OCI-M2 (cell line): ENCODE measurements at regions not wholly inside any gene's neighbourhood (a gene's known extent, or its start where the extent isn't known, plus 50 kb on each side); places are given as distances from the start of the nearest gene placed in this dataset.

ENCODE experiments used
- DNase-seq: peaks from one replicate; lab custom pipeline; 2025; ENCODE audit not compliant: unreplicated experiment; lab: John Stamatoyannopoulos, UW

- DNase-seq = no peak
Measured at GRCh38 chr12:60027266-60027665, 431.4 kb downstream of the SLC16A7 start.

GRCh38 chr12:60034147-60034546, 438.3 kb downstream of the SLC16A7 start:
- no peak for DNase-seq

- DNase-seq = no peak
Measured at GRCh38 chr12:60035835-60036234, 440.0 kb downstream of the SLC16A7 start.

- DNase-seq = no peak
Measured at GRCh38 chr12:60042835-60043234, 447.0 kb downstream of the SLC16A7 start.

GRCh38 chr12:60043236-60043635, 447.4 kb downstream of the SLC16A7 start:
- no peak for DNase-seq

- no peak for DNase-seq
Measured at GRCh38 chr12:60052483-60052882, 456.7 kb downstream of the SLC16A7 start.

GRCh38 chr12:60059180-60059579, 463.4 kb downstream of the SLC16A7 start:
- DNase-seq = no peak

- no peak for DNase-seq
Measured at GRCh38 chr12:60066655-60067054, 470.8 kb downstream of the SLC16A7 start.

GRCh38 chr12:60070552-60070951, 474.7 kb downstream of the SLC16A7 start:
- no peak for DNase-seq

GRCh38 chr12:60071759-60072191, 475.9 kb downstream of the SLC16A7 start:
- DNase-seq = no peak

GRCh38 chr12:60072911-60073310, 477.1 kb downstream of the SLC16A7 start:
- DNase-seq = no peak

GRCh38 chr12:60075091-60075490, 479.3 kb downstream of the SLC16A7 start:
- DNase-seq = no peak

GRCh38 chr12:60078026-60078425, 482.2 kb downstream of the SLC16A7 start:
- DNase-seq = no peak

- no peak for DNase-seq
Measured at GRCh38 chr12:60093428-60093827, 497.6 kb downstream of the SLC16A7 start.

- DNase-seq = no peak
Measured at GRCh38 chr12:60094436-60094835, 498.6 kb downstream of the SLC16A7 start.

- DNase-seq = no peak
Measured at GRCh38 chr12:60096727-60097126, 500.9 kb downstream of the SLC16A7 start.

- DNase-seq = no peak
Measured at GRCh38 chr12:60100160-60100559, 504.3 kb downstream of the SLC16A7 start.

GRCh38 chr12:60100852-60101251, 505.0 kb downstream of the SLC16A7 start:
- DNase-seq = no peak

- DNase-seq = no peak
Measured at GRCh38 chr12:60101715-60102114, 505.9 kb downstream of the SLC16A7 start.

GRCh38 chr12:60106214-60106613, 510.4 kb downstream of the SLC16A7 start:
- no peak for DNase-seq

- no peak for DNase-seq
Measured at GRCh38 chr12:60107992-60108391, 512.2 kb downstream of the SLC16A7 start.

- DNase-seq = no peak
Measured at GRCh38 chr12:60112063-60112462, 516.2 kb downstream of the SLC16A7 start.

- DNase-seq = no peak
Measured at GRCh38 chr12:60112763-60113162, 516.9 kb downstream of the SLC16A7 start.

GRCh38 chr12:60114169-60114568, 518.3 kb downstream of the SLC16A7 start:
- no peak for DNase-seq
